Stimulated activated effector memory CD8-positive, alpha-beta T cell treated with anti-CD3 and anti-CD28 coated beads, Interleukin-12 subunit alpha, Interleukin-12 subunit beta, amount 100 ng/mL, for 72 hours (primary cell): ENCODE measurements at regions not wholly inside any gene's neighbourhood (a gene's known extent, or its start where the extent isn't known, plus 50 kb on each side); places are given as distances from the start of the nearest gene placed in this dataset.

Experiments
- ATAC-seq: fragments of 150-1000 bp; cut with Tn5 transposase; 2 replicates; pipeline ENCODE4 v1.10.0; 2021
- DNase-seq, 2 donors: peaks; one replicate each; pipeline ENCODE4 v3.0.0; 2021 to 2022; ENCODE audit warnings: low spot score in 2 of 2
- H3K27ac Mint-ChIP-seq: one replicate; pipeline ENCODE4 v1.8.0; 2022; ENCODE audit warnings: mild to moderate bottlenecking, mixed read lengths
- H3K36me3 Mint-ChIP-seq: one replicate; pipeline ENCODE4 v1.8.0; 2022; ENCODE audit warnings: mild to moderate bottlenecking, mixed read lengths
- H3K4me1 Mint-ChIP-seq: one replicate; pipeline ENCODE4 v1.8.0; 2022; ENCODE audit warnings: mixed read lengths
- H3K4me3 Mint-ChIP-seq: one replicate; pipeline ENCODE4 v1.8.0; 2022; ENCODE audit warnings: mild to moderate bottlenecking, mixed read lengths
- H3K9me3 Mint-ChIP-seq: one replicate; pipeline ENCODE4 v1.8.0; 2022; ENCODE audit warnings: mixed read lengths

GRCh38 chrY:19076846-19077697 lies 303.5 kb upstream of the HSFY2 start:
- no peaks in the 10 kb centered on the region for H3K4me1 Mint-ChIP-seq
- no peaks in the 10 kb centered on the region for H3K36me3 Mint-ChIP-seq
- ATAC-seq (peak; percentile 65), DNase-seq (peak in 1 of 2 donors; percentile 55)
- H3K9me3 Mint-ChIP-seq: no peaks in the 10 kb centered on the region
- peak overlapping the region; percentile 65 for H3K4me3 Mint-ChIP-seq
- H3K27ac Mint-ChIP-seq: no peak overlapping the region

GRCh38 chrY:19075471-19076253 lies 302.1 kb upstream of the HSFY2 start:
- ATAC-seq (peak; percentile 42), DNase-seq (peak in 1 of 2 donors; percentile 53)

GRCh38 chrY:19067435-19067834 lies 293.9 kb upstream of the HSFY2 start:
- no peak overlapping the region for H3K27ac Mint-ChIP-seq
- no peaks in the 10 kb centered on the region for H3K4me1 Mint-ChIP-seq
- DNase-seq: no peak
- H3K36me3 Mint-ChIP-seq: no peaks in the 10 kb centered on the region
- ATAC-seq: no peak
- no peaks in the 10 kb centered on the region for H3K9me3 Mint-ChIP-seq
- no peak overlapping the region for H3K4me3 Mint-ChIP-seq

More at GRCh38 chrY:19075471-19076253, 302.1 kb upstream of the HSFY2 start:
- no peaks in the 10 kb centered on the region for H3K9me3 Mint-ChIP-seq
- H3K27ac Mint-ChIP-seq: no peak overlapping the region
- no peaks in the 10 kb centered on the region for H3K36me3 Mint-ChIP-seq
- peak overlapping the region; percentile 65 for H3K4me3 Mint-ChIP-seq
- H3K4me1 Mint-ChIP-seq: no peaks in the 10 kb centered on the region

GRCh38 chrY:19066447-19067190 lies 293.1 kb upstream of the HSFY2 start:
- Mint-ChIP-seq H3K4me3 (no peak overlapping the region), H3K9me3 (no peaks in the 10 kb centered on the region), H3K27ac (no peak overlapping the region), H3K4me1 (no peaks in the 10 kb centered on the region), H3K36me3 (no peaks in the 10 kb centered on the region)
- ATAC-seq (no peak), DNase-seq (no peak)

GRCh38 chrY:19065119-19065518 lies 291.6 kb upstream of the HSFY2 start:
- DNase-seq: no peak
- Mint-ChIP-seq H3K4me1 (no peaks in the 10 kb centered on the region), H3K27ac (no peak overlapping the region), H3K9me3 (no peaks in the 10 kb centered on the region), H3K36me3 (no peaks in the 10 kb centered on the region), H3K4me3 (no peak overlapping the region)
- no peak for ATAC-seq

- DNase-seq (no peak), ATAC-seq (no peak)
- H3K36me3 Mint-ChIP-seq: no peaks in the 10 kb centered on the region
- H3K27ac Mint-ChIP-seq: no peak overlapping the region
- no peaks in the 10 kb centered on the region for H3K4me1 Mint-ChIP-seq
- no peak overlapping the region for H3K4me3 Mint-ChIP-seq
- no peaks in the 10 kb centered on the region for H3K9me3 Mint-ChIP-seq
Measured at GRCh38 chrY:19059733-19060132, 286.2 kb upstream of the HSFY2 start.

GRCh38 chrY:19058831-19059370 lies 285.4 kb upstream of the HSFY2 start:
- ATAC-seq: no peak
- Mint-ChIP-seq H3K4me1 (no peaks in the 10 kb centered on the region), H3K4me3 (no peak overlapping the region), H3K36me3 (no peaks in the 10 kb centered on the region), H3K9me3 (no peaks in the 10 kb centered on the region), H3K27ac (no peak overlapping the region)
- no peak for DNase-seq

GRCh38 chrY:19056138-19056469 lies 282.6 kb upstream of the HSFY2 start:
- Mint-ChIP-seq H3K4me3 (no peak overlapping the region), H3K36me3 (no peaks in the 10 kb centered on the region), H3K4me1 (no peaks in the 10 kb centered on the region), H3K27ac (no peak overlapping the region), H3K9me3 (no peaks in the 10 kb centered on the region)
- DNase-seq: no peak
- no peak for ATAC-seq

GRCh38 chrY:19055232-19056137 lies 281.9 kb upstream of the HSFY2 start:
- ATAC-seq (no peak), DNase-seq (no peak)
- H3K4me3 Mint-ChIP-seq: no peak overlapping the region
- H3K4me1 Mint-ChIP-seq: no peaks in the 10 kb centered on the region
- no peaks in the 10 kb centered on the region for H3K9me3 Mint-ChIP-seq
- H3K36me3 Mint-ChIP-seq: no peaks in the 10 kb centered on the region
- no peak overlapping the region for H3K27ac Mint-ChIP-seq

GRCh38 chrY:19053806-19054205 lies 280.3 kb upstream of the HSFY2 start:
- no peak for ATAC-seq

GRCh38 chrY:19051021-19051420 lies 277.5 kb upstream of the HSFY2 start:
- H3K4me1 Mint-ChIP-seq: no peaks in the 10 kb centered on the region
- no peaks in the 10 kb centered on the region for H3K36me3 Mint-ChIP-seq
- no peak overlapping the region for H3K27ac Mint-ChIP-seq
- peaks cover 4% of the 10 kb centered on the region for H3K9me3 Mint-ChIP-seq
- ATAC-seq (no peak), DNase-seq (no peak)
- H3K4me3 Mint-ChIP-seq: no peak overlapping the region

More at GRCh38 chrY:19053806-19054205, 280.3 kb upstream of the HSFY2 start:
- Mint-ChIP-seq H3K4me3 (no peak overlapping the region), H3K27ac (no peak overlapping the region), H3K36me3 (no peaks in the 10 kb centered on the region), H3K4me1 (no peaks in the 10 kb centered on the region), H3K9me3 (peaks cover under 1% of the 10 kb centered on the region)
- DNase-seq: no peak

GRCh38 chrY:19042984-19043442 lies 269.5 kb upstream of the HSFY2 start:
- Mint-ChIP-seq H3K4me1 (no peaks in the 10 kb centered on the region), H3K4me3 (no peak overlapping the region), H3K9me3 (no peaks in the 10 kb centered on the region), H3K27ac (no peak overlapping the region), H3K36me3 (peaks cover 5% of the 10 kb centered on the region)
- ATAC-seq: no peak
- DNase-seq: no peak

- Mint-ChIP-seq H3K9me3 (no peaks in the 10 kb centered on the region), H3K4me3 (no peak overlapping the region), H3K36me3 (peaks cover 5% of the 10 kb centered on the region), H3K4me1 (no peaks in the 10 kb centered on the region), H3K27ac (no peak overlapping the region)
- DNase-seq (no peak), ATAC-seq (no peak)
Measured at GRCh38 chrY:19042306-19042958, 268.9 kb upstream of the HSFY2 start.

- no peak for DNase-seq
- Mint-ChIP-seq H3K36me3 (no peaks in the 10 kb centered on the region), H3K9me3 (no peaks in the 10 kb centered on the region), H3K27ac (no peak overlapping the region), H3K4me1 (no peaks in the 10 kb centered on the region), H3K4me3 (no peak overlapping the region)
- no peak for ATAC-seq
Measured at GRCh38 chrY:19026631-19027030, 253.1 kb upstream of the HSFY2 start.
